GM12873 (cell line): ENCODE measurements at regions not wholly inside any gene's neighbourhood (a gene's known extent, or its start where the extent isn't known, plus 50 kb on each side); places are given as distances from the start of the nearest gene placed in this dataset.

Source experiments
- TF ChIP-seq, protein P1 (sequence below): IDR thresholded peaks from 2 replicates; pipeline ENCODE4 v1.5.1; 2012; ENCODE audit warnings: low read depth, mild to moderate bottlenecking, moderate library complexity, low read length, control low read depth; ENCODE audit not compliant: insufficient read depth; ENCODE audit errors: missing control alignments

DNA sequence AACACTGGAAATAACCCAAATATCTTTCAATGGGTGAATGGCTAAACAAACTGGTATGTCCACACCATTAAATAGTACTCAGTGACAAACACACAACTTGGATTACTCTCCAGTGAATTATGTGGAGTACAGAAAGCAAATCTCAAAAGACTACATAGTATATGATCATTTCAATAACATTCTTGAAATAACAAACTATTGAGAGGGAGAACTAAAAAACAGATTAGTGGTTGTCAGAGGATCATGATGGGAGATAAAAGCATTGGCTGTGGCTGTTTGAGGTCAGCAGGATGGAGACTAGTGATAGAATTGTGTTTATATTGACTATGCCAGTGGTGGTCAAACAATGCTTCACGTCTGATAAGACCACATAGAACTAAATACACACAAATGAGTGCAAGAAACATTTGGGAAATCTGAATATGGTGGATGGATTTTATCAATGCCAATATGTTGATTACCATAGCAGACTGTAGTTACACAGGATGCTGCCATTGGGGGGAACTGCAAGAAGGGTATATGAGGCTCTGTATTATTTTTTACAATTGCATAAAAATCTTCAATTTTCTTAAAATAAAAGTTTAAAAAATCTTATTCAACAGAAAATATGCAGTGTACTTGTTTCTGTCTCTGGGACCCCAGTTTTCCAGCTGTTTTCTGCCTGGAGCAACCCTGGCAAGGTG, 242.0 kb downstream of the TBXT start:
- TF ChIP-seq, protein P1, sequence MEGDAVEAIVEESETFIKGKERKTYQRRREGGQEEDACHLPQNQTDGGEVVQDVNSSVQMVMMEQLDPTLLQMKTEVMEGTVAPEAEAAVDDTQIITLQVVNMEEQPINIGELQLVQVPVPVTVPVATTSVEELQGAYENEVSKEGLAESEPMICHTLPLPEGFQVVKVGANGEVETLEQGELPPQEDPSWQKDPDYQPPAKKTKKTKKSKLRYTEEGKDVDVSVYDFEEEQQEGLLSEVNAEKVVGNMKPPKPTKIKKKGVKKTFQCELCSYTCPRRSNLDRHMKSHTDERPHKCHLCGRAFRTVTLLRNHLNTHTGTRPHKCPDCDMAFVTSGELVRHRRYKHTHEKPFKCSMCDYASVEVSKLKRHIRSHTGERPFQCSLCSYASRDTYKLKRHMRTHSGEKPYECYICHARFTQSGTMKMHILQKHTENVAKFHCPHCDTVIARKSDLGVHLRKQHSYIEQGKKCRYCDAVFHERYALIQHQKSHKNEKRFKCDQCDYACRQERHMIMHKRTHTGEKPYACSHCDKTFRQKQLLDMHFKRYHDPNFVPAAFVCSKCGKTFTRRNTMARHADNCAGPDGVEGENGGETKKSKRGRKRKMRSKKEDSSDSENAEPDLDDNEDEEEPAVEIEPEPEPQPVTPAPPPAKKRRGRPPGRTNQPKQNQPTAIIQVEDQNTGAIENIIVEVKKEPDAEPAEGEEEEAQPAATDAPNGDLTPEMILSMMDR: no peak

DNA sequence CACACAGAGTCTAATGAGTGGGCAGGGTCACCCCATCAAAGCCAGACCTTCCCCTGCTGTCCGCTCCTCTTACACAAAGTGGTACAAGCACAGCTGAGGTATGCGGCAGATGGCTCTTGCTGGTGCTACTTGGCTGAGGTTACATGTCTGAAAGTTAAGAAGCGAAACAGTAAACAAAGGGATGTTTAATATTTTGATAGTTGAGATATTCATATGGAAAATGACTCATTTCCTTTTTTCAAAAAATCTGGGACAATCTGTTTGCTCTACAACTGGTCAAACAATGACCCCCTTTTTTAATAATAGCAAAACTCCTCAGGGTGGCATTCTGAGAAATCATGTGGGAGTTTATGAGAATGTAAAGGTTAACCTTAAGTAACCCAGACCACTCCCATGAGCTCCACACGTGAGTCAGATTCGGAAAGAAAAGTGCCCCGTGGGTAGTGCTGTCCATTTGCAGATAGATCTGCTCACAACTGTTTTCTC, 245.3 kb downstream of the TBXT start:
- TF ChIP-seq, protein P1: no peak

DNA sequence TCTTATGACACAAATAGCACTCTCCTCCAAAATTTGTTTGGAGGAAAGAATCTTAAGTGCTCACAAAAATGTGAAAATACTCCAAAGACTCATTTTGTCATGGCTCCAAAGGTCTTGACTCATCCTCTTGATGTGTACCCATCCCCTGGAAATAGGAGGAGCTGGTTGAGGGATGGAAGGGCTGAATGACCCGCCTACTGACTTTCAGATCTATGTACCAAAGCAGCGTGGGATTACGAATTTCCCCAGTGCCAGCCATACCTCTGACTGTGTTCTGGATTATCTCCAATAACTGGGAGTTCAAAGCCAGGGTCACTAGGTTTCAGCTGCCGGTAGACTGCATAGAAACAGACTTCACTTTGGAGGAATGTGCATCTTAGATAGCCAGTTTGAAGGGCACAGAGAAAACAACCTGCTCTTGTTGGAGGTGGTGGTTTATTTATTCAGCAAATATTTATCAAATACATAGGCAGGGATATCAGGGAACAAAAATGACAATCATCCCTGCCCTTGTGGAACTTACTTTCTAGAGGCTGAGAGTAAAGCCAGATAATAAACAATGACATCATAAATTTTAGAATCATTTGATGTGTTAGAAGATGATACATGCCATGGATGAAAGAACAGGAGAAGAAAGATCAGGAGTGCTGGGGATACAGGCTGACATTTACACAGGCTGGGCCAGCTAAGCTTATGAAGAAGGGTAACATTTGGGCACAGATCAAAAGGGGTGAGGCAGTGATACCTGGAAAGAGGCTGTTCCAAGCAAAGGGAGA, 246.6 kb downstream of the TBXT start:
- TF ChIP-seq, protein P1: no peak

DNA sequence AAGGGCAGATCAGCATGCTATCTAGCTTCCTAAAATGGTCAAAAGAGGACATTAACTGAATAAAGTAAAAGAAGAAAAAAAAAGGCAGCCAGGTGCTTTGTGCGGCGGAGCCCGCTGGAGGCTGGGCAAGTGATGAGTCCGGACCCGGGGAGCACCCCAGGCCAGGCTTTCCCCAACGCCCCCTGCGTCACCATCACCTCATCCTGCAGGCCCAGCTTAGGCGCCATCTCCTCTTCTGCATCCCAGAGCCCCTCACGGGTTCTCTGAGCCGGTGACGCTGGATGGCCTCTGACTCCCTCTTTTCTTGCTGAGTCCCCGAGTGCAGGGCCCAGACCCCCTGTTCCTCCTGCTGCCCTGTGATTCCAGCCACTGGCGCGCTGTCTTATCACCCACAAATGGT, 250.1 kb downstream of the TBXT start:
- TF ChIP-seq, protein P1: no peak

DNA sequence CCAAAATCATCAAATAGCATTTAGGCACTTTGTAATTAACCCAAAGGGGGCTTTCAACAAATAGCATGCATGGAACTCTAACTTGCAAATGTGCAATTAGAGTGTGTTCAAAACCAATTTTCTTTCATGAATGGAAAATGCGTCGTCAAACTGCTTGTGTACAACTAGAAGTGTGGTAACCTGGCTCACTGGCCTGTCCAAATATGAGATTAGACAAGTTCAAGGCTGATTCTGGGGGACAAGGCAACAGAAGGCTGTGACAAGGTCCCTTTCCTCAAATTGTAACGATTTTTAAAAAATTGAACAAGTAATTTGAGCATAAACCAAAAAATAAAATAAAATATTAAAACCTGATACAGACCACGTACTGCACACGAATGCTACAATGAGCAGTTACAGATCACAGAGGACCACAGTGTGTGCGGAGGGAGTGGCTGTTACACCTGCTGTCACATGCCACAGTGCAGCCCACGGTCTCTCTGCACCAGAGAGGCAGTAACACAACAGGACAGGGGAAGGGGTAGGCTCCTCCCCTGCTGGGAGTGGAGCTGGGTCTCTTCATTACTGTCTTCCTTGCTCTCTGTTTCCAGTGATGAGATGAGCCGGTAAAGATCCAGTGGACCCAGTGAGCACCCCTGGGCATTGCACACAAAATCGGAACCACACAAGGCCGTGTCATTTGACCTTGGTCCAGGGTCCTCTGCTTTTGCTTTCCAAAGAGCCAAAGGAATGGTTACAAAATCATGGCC, 252.2 kb upstream of the PDE10A start:
- TF ChIP-seq, protein P1: no peak

DNA sequence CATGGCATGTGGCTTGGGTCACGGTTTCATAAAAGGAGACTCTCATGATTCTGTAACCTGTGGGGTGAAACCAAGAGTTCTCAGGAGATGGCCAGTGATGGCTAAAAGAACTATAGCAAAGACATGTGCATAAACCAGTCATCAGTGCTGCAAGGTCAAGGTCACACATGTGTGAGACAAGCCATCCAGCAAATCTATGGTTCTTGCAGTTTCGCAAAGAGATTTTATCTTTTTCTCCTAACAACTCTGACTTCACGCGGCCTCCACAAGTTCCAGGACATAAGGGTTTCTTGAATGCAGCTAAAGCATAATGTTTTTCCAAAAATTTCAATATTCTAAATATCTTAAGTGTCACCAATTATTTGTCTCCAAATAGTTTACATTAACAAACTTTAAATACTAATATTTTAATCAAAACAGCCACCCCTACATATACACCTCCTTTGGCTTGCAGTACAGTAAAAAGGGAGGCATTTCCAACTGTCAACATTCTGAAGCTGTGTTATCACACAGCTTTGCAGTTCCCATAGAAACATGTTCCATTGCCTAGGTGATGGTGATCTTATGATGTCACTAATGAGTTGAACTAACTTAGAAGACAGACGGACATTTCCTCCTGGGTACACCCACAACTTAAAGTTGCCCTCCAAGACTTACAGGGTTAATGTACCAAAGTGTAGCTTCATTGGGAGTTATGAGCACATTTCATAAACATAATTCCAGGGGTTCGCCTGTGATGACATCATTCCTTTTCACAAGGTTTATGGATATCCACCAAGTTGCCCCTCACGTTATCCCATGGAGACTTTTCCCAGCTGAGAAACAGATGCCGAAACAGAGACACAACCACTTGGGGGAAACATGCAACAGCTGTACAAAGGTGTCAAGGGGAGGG, 250.9 kb upstream of the PDE10A start:
- TF ChIP-seq, protein P1: no peak
